Vagina (tissue), 2 donors: ENCODE measurements at regions not wholly inside any gene's neighbourhood (a gene's known extent, or its start where the extent isn't known, plus 50 kb on each side); places are given as distances from the start of the nearest gene placed in this dataset.

Experiments used
- DNase-seq, 2 donors: peaks; one replicate each; pipeline ENCODE4 v3.0.0-alpha.2; 2017; ENCODE audit errors: extremely low spot score in 2 of 2
- H3K27ac ChIP-seq: fragments of 200-600 bp; sonication (generic); one replicate; pipeline ENCODE4 v1.5.1; 2019
- H3K27me3 ChIP-seq: fragments of 200-600 bp; sonication (generic); one replicate; pipeline ENCODE4 v1.5.1; 2019
- H3K36me3 ChIP-seq, 2 donors: fragments of 200-600 bp; sonication (generic); one replicate each; pipeline ENCODE4 v1.5.1; 2017 to 2019
- H3K4me1 ChIP-seq: fragments of 200-600 bp; sonication (generic); one replicate; pipeline ENCODE4 v1.5.1; 2019
- H3K4me3 ChIP-seq, 2 donors: fragments of 200-600 bp; sonication (generic); 1 replicate in 1 of 2; 2 replicates in 1 of 2; pipeline ENCODE4 v1.5.1; 2016 to 2019
- H3K9me3 ChIP-seq: fragments of 200-600 bp; sonication (generic); one replicate; pipeline ENCODE4 v1.5.1; 2019
- CTCF ChIP-seq, 3 experiments: fragments of 450-650 bp in 2 of 3; fragments of 200-600 bp in 1 of 3; sonication (generic) in 1 of 3; IDR thresholded peaks; one replicate each; pipeline ENCODE4 v1.5.1; 2017 to 2019; ENCODE audit warnings: antibody characterized with exemption in 3 of 3, mild to moderate bottlenecking in 2 of 3, moderate library complexity in 2 of 3
- POLR2A ChIP-seq, 2 donors: fragments of 450-650 bp; IDR thresholded peaks; one replicate each; pipeline ENCODE4 v1.6.1; 2017; ENCODE audit warnings: antibody characterized with exemption in 2 of 2, mild to moderate bottlenecking in 2 of 2, moderate library complexity in 2 of 2
- POLR2AphosphoS5 ChIP-seq, 2 donors: sonication (generic); formaldehyde crosslinking; IDR thresholded peaks; one replicate each; pipeline ENCODE4 v1.9.0; 2017; ENCODE audit warnings: antibody characterized with exemption in 2 of 2, mild to moderate bottlenecking in 2 of 2, low read depth in 1 of 2; ENCODE audit not compliant: insufficient read depth in 1 of 2
- intact Hi-C: fragments of 100-400 bp; cut with DNase I; formaldehyde crosslinking; loops from one replicate; pipeline ENCODE4 v1.15.1; 2023

DNA sequence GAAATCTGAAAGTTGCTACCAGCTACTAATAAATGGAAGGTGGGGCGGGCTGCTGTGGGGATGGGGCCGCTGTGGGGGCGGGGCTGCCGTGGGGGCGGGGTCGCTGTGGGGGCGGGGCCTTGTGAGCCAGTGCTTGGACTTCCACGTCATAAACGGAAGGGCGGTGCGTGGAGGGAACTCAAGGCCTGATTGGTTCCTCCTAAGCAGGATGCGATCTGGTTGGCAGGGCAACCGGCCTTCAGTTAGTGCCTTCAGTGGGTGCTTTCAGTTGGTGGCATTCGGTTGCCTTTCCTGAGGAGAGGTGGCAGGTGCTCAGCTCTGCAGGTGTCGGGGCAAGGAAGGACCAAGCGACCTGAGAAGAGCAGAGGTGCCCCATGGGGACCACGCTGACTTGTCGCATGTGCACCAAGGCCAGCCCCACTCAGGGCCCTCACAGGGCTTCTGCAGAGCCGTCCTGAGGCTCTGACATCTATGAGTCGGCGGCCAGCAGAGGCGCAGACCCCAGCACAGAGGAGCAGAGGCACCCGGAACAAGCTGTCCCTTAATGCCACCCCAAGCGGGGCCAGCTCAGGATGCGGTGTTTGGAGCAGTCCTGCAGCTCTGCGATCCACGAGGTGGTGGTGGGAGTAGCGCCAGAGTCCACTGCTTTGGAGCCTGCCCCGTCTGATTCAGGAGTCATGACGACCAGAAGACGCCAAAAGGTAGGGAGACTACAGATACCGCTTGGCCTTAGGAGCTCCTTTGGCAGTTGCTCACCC lies 54.4 kb upstream of the PDSS1 start:
- Histone ChIP-seq H3K27me3 (no peaks in the 10 kb centered on the region), H3K4me1 (no peaks in the 10 kb centered on the region), H3K9me3 (no peaks in the 10 kb centered on the region), H3K27ac (no peak overlapping the region), H3K36me3 (no peaks in the 10 kb centered on the region), H3K4me3 (no peak overlapping the region)
- no peak for TF ChIP-seq CTCF (IDR thresholded peaks at IDR 0.05)
- no peak for TF ChIP-seq POLR2A (IDR thresholded peaks at IDR 0.05)
- TF ChIP-seq POLR2AphosphoS5 (IDR thresholded peaks at IDR 0.05; ENCODE audit: insufficient read depth in 1 of 2, low read depth in 1 of 2), result no peak
- DNase-seq, result no peak
- intact Hi-C loops, result no loop called here

- Histone ChIP-seq H3K4me3 (no peak overlapping the region), H3K27ac (no peak overlapping the region), H3K4me1 (no peaks in the 10 kb centered on the region), H3K27me3 (no peaks in the 10 kb centered on the region), H3K36me3 (no peaks in the 10 kb centered on the region), H3K9me3 (no peaks in the 10 kb centered on the region)
- intact Hi-C loops, result no loop called here
- no peak for TF ChIP-seq CTCF (IDR thresholded peaks at IDR 0.05)
- no peak for TF ChIP-seq POLR2AphosphoS5 (IDR thresholded peaks at IDR 0.05; ENCODE audit: insufficient read depth in 1 of 2, low read depth in 1 of 2)
- no peak for TF ChIP-seq POLR2A (IDR thresholded peaks at IDR 0.05)
- no peak for DNase-seq
These were observed 49.8 kb upstream of the PDSS1 start for GRCh38 chr10:26647602-26648244.
